ENCODE measurements at regions not wholly inside any gene's neighbourhood (a gene's known extent, or its start where the extent isn't known, plus 50 kb on each side); places are given as distances from the start of the nearest gene placed in this dataset.

- Mint-ChIP-seq H3K4me3 (ENCODE audit: unreplicated experiment) (no peak overlapping the region), H3K4me1 (ENCODE audit: low read depth, unreplicated experiment) (peaks cover 14% of the 10 kb centered on the region), H3K27ac (ENCODE audit: unreplicated experiment) (no peak overlapping the region), H3K36me3 (ENCODE audit: insufficient read depth, unreplicated experiment) (no peaks in the 10 kb centered on the region), H3K9me3 (ENCODE audit: unreplicated experiment) (no peaks in the 10 kb centered on the region), H3K27me3 (ENCODE audit: insufficient read depth, unreplicated experiment) (no peaks in the 10 kb centered on the region)
- no peaks in the 10 kb centered on the region for H3K9me3 ChIP-seq
- CTCF ChIA-PET, result no interaction called here
- no peaks in the 10 kb centered on the region for H3K36me3 ChIP-seq (ENCODE audit: control insufficient read depth, insufficient read depth, low read length)
- no TSS peak for BruUV-seq (replicated peaks)
- no peak overlapping the region for H3K4me3 ChIP-seq (ENCODE audit: low read depth, low read length)
- no peak for TF ChIP-seq CTCF (IDR thresholded peaks at IDR 0.05; ENCODE audit: insufficient read depth in 1 of 2, low read depth in 1 of 2, low read length in 1 of 2, severe bottlenecking in 1 of 2, unreplicated experiment in 1 of 2)
- no peak for DNase-seq
- POLR2A ChIA-PET, result no interaction called here
- no peaks in the 10 kb centered on the region for H3K27me3 ChIP-seq (replicated peaks; ENCODE audit: control insufficient read depth, insufficient read depth, low read length)
- intact Hi-C loops (cut with micrococcal nuclease; ENCODE audit: unreplicated experiment), result no loop called here
- peaks cover 7% of the 10 kb centered on the region for H3K4me1 ChIP-seq
These were observed 205.3 kb upstream of the KLF6 start for GRCh38 chr10:3990307-3990706.

GRCh38 chr10:3987143-3987974, 202.3 kb upstream of the KLF6 start:
- H3K9me3 ChIP-seq, result no peaks in the 10 kb centered on the region
- no peak overlapping the region for H3K27ac Mint-ChIP-seq (ENCODE audit: unreplicated experiment)
- H3K9me3 Mint-ChIP-seq (ENCODE audit: unreplicated experiment), result no peaks in the 10 kb centered on the region
- H3K36me3 Mint-ChIP-seq (ENCODE audit: insufficient read depth, unreplicated experiment), result no peaks in the 10 kb centered on the region
- no peak for DNase-seq
- CTCF ChIA-PET, result no interaction called here
- H3K4me3 Mint-ChIP-seq (ENCODE audit: unreplicated experiment), result no peak overlapping the region
- peaks cover 7% of the 10 kb centered on the region for H3K4me1 ChIP-seq
- TF ChIP-seq CTCF (IDR thresholded peaks at IDR 0.05; ENCODE audit: insufficient read depth in 1 of 2, low read depth in 1 of 2, low read length in 1 of 2, severe bottlenecking in 1 of 2, unreplicated experiment in 1 of 2), result no peak
- no TSS peak for BruUV-seq (replicated peaks)
- H3K27me3 Mint-ChIP-seq (ENCODE audit: insufficient read depth, unreplicated experiment), result no peaks in the 10 kb centered on the region
- POLR2A ChIA-PET, result no interaction called here
- peaks cover 14% of the 10 kb centered on the region for H3K4me1 Mint-ChIP-seq (ENCODE audit: low read depth, unreplicated experiment)
- H3K4me3 ChIP-seq (ENCODE audit: low read depth, low read length), result no peak overlapping the region
- intact Hi-C loops (cut with micrococcal nuclease; ENCODE audit: unreplicated experiment), result no loop called here
- H3K27me3 ChIP-seq (replicated peaks; ENCODE audit: control insufficient read depth, insufficient read depth, low read length), result no peaks in the 10 kb centered on the region
- H3K36me3 ChIP-seq (ENCODE audit: control insufficient read depth, insufficient read depth, low read length), result no peaks in the 10 kb centered on the region

GRCh38 chr10:3986493-3987142, 201.6 kb upstream of the KLF6 start:
- no peak for TF ChIP-seq CTCF (IDR thresholded peaks at IDR 0.05; ENCODE audit: insufficient read depth in 1 of 2, low read depth in 1 of 2, low read length in 1 of 2, severe bottlenecking in 1 of 2, unreplicated experiment in 1 of 2)
- Mint-ChIP-seq H3K36me3 (ENCODE audit: insufficient read depth, unreplicated experiment) (no peaks in the 10 kb centered on the region), H3K27ac (ENCODE audit: unreplicated experiment) (no peak overlapping the region), H3K4me3 (ENCODE audit: unreplicated experiment) (no peak overlapping the region), H3K27me3 (ENCODE audit: insufficient read depth, unreplicated experiment) (no peaks in the 10 kb centered on the region), H3K4me1 (ENCODE audit: low read depth, unreplicated experiment) (peaks cover 9% of the 10 kb centered on the region), H3K9me3 (ENCODE audit: unreplicated experiment) (no peaks in the 10 kb centered on the region)
- Histone ChIP-seq H3K4me1 (peaks cover 7% of the 10 kb centered on the region), H3K27me3 (replicated peaks; ENCODE audit: control insufficient read depth, insufficient read depth, low read length) (no peaks in the 10 kb centered on the region), H3K9me3 (no peaks in the 10 kb centered on the region), H3K4me3 (ENCODE audit: low read depth, low read length) (no peak overlapping the region), H3K36me3 (ENCODE audit: control insufficient read depth, insufficient read depth, low read length) (no peaks in the 10 kb centered on the region)
- no TSS peak for BruUV-seq (replicated peaks)
- ChIA-PET POLR2A (no interaction called here), CTCF (no interaction called here)
- no peak for DNase-seq
- intact Hi-C loops (cut with micrococcal nuclease; ENCODE audit: unreplicated experiment), result no loop called here
